HG02885 (cell line): ENCODE measurements at regions not wholly inside any gene's neighbourhood (a gene's known extent, or its start where the extent isn't known, plus 50 kb on each side); places are given as distances from the start of the nearest gene placed in this dataset.
A peak's percentile ranks its signal among the peaks of the same experiment; 100 is the strongest.

Experiments
- ATAC-seq: cut with Tn5 transposase; IDR thresholded peaks from one replicate; pipeline ENCODE4 v1.9.1; 2021; ENCODE audit warnings: mild to moderate bottlenecking; ENCODE audit not compliant: unreplicated experiment, poor library complexity

DNA sequence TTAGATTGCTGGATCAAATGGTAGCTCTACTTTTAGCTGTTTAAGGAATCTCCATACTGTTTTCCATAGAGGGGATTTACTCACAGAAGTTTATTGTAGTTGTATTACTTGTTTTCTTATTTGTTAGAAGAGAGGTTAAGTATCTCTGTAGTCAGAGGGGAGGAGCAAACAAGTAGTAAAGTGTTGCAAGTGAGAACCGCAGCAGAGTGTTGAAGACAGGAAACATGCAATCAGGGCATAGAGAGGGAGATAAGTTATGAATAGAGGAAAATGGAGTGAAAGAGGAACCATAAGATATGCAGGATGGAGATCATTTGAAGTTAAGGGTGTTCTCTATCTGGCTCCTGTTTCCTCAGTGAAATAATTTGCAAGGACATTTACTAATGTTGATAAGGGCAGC, 331.4 kb upstream of the TMEM229A start:
- no peak for ATAC-seq

DNA sequence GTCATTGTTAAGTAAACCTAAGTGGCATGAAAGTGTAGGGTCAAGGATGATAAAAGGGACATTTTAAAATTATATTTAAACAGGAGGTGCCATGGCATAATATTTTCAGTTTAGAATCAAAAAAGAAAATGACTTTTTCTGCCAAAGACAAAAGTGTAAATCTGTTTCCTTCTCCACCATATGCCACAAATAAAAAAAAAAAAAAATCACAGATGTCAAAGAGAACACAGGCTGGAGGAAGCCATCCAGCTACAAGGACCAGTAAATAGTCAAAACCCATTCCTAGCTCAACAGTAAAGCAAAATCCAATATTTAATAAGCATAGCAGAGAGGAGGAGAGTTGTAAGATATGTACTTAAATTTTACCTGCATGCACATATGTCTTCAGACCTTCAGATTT, 321.3 kb upstream of the TMEM229A start:
- ATAC-seq, result no peak

DNA sequence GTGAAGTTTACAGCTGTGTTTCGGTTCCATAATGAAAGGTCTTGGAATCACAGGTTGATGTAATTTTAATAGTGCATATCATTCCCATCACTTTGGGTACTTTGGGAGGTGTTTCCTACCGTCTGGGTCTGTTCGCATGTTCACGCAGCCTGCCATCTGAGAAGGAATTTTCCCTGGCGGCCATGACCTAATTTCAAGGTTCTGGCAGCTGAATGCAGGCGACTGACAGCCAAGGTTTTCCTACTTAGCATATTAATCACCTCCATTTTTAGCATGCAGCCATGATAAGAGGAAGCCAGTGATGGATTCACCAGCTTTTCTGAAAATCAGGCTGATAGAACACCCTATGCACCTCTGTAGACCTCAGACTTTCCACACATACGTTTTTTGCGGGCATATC, 319.1 kb upstream of the TMEM229A start:
- ATAC-seq, result no peak

DNA sequence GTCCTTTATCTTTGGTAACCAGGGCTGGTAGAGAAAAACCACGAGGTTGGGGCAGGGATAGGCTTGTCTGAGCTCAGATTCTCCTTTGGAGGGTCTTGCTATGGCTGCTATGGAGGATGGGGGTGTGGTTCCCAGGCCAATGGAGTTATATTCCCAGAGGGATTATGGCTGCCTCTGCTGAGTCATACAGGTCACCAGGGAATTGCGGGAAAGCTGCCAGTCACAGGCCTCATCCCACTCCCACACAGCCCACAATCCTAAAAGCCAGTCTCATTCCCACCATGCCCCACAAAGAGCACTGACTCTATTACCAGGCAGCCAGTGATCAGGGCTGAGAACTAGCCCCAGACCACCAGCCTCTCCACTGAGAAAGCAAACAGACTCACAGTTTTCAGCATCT, 316.6 kb upstream of the TMEM229A start:
- ATAC-seq, result no peak

DNA sequence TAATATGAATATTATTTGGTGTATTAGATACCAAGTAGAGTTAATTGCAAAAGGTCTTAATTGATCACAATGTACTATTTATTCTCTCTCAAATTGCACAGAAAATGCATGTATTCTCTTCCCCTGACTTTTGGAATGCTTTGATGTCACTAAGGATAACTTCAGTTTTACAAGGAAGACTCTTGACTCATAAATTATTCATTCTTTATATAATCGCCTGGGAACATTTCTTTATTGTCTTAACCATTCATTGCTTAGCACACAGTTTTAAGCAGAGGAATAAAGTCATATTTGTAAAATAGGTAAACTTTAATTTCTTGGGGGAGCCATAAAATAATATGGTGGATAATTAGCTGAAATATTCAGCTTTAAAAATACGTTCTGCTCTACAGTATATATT, 306.0 kb upstream of the TMEM229A start:
- ATAC-seq, result no peak

DNA sequence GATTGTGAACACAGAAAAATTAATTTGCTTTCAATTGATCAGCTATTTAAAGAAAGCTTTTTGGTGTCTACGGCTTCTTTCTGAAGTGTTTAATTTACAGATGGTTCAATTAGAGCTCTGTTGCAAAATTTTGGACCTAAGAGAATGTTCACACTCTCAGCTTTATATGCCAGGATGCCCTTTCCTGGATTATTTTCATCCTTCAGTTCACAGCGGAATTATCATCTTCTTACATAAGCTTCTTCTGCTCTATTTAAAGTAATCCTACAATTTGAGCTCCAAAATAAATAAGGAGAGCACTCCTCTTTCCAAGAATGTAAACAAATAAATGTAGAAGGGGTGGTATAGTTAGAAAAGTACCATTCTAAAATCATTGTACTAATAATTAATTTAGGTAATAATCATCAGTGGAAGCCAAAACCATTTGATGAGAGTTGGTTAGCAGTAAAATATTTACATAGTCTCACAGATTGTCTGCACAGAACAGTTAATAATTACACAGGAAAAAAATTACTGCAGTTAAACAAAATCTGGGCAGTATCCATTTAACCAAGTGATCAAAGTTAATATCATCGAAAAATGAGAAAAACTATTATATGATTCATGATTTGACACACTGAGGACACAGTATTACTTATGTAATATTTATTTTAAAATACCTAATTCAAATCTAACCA, 298.0 kb upstream of the TMEM229A start:
- no peak for ATAC-seq

DNA sequence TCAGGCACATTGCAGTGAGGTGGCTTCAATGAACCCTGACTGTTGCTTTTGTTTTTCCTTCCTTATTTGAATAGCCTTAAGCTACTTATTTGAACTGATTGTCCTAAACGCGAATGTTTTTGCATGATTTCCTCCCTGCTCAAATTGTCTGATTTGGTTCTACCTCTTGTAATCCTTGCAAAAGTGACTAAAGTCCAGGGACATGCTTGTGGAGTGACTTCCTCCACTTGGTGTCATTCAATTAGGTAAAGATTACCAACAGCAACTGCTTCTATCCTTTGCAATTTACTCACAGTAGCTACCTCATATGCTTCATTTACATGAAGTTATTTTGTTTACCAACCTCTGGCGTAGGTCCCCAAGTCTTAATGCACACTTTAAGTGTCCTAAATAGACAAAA, 295.9 kb upstream of the TMEM229A start:
- ATAC-seq, result no peak

DNA sequence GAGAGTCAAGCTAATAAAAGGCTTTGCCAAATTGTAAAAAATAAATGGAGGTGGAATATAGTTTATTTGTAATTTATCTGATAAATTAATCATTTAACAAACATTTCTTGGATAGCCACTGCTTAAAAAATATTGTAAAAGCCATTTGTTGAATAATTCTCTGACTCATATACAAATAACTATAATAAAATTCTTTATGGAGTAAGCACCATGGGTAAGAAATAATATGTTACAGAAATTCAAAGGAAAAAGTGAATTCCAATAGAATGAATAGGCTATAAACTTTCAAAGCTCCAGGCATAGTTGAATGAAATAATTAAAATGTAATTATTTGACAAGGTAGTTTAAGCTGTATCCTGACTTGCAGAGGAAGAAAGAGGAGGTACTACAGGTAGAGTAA, 291.4 kb upstream of the TMEM229A start:
- no peak for ATAC-seq

DNA sequence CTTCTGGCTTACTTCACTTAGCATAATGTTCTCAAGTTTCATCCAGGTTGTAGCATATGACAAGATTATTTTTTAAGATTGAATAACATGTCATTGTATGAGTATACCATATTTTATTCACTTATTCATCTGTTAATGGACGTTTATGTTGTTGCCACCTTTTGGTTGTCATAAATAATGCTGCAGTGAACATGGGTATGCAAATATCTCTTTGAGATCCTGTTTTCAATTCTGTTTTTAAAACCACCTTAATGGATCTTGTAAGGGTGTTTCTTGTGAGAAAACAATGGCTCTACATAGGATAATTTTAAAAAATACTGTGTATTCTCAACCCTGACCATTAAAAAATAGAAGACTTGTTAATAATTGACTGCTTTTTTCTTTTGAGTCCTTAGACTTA, 290.7 kb upstream of the TMEM229A start:
- no peak for ATAC-seq

DNA sequence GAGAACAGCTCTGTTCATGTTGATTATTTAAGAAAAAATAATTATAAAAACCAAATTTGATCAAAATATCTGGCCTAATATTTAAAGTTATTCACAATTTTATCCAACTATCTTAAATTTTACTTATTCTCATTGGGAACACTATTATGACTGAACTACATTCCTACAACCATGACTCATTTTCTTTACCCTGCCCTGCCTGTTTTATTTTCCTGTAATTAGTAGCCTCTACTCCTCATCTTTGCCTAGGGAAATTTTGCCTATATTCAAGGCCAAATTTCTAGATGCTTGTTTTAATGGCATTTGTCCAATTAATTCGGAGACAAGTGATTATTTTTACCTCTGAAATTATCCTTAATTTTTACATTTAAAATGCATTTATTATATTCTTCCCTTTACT, 289.7 kb upstream of the TMEM229A start:
- ATAC-seq, result no peak

DNA sequence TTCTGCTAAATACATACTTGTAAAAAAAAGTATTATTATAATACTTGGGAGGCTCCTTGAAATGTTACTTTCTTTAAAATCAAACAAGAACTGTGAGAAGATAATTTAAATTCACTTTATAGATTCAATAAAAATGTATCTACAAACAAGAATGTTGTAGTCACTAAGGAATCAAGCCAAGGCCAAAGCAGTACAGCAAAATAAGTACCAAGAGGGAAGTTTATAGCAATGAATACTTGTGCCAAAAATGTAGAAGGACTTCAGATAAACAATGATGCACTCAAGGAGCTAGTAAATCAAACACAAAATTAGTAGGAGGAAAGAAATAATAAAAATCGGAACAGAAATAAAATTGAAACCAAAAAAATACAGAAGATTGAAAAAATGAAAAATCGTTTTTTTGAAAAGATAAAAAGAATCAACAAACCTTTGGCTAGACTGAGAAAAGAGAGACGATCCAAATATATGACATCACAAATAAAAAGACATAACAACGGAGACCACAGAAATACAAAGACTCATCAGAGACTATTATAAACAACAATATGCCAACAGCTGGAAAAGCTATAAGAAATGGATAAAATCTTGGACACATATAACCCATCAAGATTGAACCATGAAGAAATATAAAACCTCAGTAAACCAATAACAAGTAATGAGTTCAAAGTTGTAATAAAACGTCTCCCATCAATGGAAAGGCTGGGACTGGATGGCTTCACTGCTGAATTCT, 286.0 kb upstream of the TMEM229A start:
- ATAC-seq, result no peak

DNA sequence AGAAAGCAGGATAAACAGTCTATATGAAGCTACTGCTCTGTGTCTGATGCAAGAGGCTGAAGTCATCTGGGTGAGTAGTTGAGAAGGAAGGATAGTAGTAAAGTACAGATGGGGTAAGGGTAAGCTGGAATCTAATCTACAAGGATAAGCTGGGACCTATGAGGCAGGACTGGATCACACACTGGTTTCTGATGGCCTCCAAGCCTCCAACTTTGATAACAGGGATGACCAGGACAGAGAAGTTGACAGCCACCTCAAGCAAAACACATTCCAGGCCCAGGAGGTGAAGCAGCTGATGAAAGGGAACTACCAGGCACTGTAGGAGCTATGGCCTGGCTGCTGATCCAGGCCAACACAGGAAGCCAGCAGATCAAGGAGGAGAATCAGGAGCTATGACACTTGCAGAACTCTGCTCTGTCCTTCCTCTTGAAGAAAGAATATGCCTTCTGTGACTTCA, 278.1 kb upstream of the TMEM229A start:
- no peak for ATAC-seq

DNA sequence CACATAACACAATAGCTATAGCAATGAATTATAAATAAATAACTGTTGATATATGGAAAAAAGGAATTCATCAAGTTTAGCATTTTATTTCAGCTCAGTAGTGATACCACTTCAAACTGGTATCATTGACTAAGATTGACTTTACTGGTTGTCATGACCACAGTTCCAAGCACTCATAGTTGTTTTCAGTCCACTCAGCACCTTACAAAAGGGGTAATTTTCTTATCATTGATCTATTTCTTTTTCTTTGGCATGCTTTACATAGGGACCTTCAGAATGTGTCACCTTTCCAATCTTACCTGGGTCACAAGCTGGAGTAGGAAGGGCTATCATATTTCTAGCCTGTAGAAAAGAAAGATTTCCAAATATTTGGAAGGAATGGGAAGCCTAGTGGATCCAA, 275.5 kb upstream of the TMEM229A start:
- no peak for ATAC-seq

DNA sequence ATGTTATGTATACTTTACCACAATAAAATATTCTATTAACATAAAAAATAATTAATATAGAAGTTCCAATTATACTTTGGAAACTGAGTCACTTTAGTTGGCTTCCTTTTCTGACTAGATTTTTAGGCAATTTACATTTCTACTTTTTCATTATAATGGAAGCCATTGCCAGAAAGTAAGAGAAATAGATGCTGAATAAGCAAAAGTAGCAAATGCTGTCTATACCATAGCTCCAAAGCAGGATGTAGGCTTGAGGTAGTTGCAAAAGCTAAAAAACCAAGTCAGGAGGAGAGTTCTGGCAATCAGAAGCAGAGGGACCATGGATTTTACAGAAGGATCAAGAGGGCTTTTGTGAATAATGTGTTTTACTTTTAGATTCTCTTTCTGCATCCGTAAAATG, 262.4 kb upstream of the TMEM229A start:
- ATAC-seq, result no peak

DNA sequence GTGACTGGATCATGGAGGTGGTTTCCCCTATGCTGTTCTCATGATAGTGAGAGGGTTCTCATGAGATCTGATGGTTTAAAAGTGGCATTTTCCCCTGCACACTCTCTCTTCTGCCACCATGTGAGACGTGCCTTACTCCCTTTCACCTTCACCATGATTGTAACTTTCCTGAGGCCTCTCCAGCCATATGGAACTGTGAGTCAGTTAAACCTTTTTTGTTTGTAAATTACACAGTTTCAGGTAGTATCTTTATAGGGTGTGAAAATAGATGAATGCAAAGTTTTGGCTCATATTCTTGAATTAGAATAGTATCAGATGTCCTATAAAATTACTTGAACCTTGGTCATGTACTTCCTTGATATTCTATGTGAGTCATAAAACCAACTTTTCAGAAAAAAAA, 252.1 kb upstream of the TMEM229A start:
- ATAC-seq, result no peak

DNA sequence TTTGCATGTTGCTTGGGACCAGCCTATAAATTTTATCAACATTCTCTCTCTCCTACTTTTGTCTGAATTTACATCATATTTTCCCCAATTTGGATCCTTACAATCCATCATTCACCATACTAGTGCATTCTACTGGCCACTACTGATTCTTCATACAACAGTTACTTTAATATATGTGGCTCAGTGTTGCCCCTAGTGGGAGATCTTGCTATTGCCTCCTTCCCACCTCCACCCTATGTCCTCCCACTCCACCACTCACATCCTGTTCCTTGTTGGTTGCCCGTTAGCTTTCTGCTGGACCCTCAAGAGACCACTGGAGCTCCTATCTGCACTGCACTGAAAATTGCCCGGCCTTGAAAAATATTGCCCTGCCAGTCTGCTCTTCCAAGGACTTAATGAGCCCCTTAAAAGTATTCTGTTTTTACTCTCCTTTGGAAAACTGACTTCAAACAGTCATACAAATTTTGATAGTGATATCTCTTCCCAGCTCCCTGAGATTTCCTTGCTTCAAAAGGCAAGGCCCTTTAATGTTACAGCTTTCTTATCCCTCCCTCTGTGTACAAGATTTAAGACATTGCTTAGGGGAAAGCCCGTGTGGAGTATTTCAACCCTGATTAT, 243.2 kb upstream of the TMEM229A start:
- peak; percentile 100 for ATAC-seq

DNA sequence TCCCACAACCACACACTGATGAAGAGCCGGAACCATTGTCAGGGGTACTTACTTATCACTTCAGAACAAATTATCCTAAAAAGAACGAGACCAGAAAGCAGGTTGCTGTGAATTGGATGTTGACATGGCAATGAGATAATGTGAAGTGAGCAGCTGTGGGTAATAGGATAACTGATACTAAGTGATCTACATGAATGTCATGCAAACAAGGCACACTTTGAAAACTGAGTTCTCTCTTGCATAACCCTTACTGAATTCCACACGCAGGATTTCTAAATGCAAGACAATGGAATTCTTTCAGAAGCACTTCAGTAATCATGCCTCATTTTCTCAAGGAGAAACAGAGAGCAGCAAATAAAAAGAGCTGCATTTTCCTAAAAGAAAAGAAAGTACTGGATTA, 242.5 kb upstream of the TMEM229A start:
- no peak for ATAC-seq

DNA sequence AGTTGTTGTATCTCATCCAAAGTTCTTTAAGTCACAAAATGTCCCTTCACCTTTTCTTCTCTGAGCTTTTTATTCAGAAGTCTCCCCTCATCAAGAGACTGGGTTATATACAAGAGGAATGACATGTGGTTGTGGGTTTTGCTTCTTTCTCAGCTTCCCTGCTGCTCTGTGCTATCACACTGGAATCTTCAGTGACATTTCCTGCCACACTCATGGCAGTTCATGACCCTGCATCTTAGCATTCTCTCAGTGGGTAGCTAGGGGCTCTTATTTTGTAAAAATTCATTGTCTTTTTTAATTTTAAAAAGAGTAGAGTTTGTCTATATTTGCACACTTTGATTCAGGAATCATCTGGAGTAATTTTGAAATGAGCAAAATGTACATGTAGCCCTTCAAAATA, 236.9 kb upstream of the TMEM229A start:
- no peak for ATAC-seq

DNA sequence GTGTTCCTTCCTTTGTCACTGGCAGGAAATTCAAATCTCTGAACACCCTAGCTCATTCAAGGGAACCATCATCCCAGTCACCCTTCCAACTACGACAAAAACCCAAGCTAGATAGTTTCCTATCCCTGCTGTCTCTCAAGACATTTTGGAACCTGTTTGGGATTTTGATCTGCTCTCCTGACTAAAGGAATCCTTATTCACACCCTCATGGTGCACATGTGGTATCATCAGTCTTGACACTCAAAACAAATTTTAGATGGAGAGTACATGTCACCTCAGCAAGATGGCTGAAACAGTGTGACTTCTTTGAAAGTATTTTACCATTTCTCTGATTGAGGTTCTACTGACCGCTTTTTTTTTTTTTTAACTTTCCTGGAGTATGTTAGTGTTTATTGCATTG, 234.3 kb upstream of the TMEM229A start:
- no peak for ATAC-seq

DNA sequence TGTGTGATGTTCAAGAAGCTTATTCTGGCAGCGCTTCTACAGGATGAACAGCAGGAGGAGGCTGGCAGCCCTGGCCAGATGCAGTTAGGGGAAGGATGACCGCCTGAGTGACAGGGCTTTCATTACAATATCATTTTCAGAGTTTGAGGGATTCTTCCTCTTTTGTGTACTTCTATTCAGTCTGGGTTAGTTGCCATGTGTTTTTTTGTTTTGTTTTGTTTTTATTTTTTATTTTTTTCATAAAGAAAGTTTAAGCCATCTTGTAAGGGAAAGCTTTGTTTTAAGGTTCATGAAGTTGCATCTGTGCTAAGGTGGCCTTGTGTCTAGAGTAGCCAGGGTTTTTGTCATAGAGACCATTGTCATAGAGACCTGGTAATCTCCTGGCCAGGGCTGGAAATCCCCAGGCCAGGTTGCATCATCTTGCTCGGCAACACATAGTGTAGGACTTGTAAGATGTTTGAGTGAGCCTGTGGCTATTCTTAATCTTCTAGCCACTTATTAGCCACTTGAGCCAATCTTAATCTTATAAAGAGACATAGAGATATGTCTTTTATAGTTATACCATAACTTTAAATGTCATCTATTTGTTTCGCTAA, 230.5 kb upstream of the TMEM229A start:
- ATAC-seq, result peak; percentile 94

DNA sequence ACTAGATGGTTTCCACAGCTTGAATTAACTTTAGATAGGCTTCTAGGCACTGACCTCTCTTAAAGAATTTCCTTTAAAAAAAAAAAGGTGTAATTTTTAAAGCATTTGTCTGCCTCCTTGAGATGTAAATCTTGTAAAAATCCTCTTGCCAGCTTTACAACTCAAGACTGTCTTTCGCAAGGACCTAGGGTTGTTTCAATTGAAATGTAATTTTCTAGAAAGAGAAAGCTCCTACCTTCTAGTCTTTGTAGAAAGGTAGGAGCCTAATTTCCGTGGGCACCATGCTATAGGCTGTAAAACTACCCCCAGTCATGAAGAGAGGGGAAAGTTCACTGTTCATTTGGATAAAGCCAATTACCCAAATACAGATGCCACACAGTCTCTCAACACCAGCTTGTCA, 228.8 kb upstream of the TMEM229A start:
- no peak for ATAC-seq
